Inflammatory macrophage treated with lipopolysaccharide for 1 hour (primary cell): ENCODE measurements at regions not wholly inside any gene's neighbourhood (a gene's known extent, or its start where the extent isn't known, plus 50 kb on each side); places are given as distances from the start of the nearest gene placed in this dataset.

Experiments
- DNase-seq, 2 donors: peaks; one replicate each; pipeline ENCODE4 v3.0.0-alpha.2; 2020 to 2022

DNA sequence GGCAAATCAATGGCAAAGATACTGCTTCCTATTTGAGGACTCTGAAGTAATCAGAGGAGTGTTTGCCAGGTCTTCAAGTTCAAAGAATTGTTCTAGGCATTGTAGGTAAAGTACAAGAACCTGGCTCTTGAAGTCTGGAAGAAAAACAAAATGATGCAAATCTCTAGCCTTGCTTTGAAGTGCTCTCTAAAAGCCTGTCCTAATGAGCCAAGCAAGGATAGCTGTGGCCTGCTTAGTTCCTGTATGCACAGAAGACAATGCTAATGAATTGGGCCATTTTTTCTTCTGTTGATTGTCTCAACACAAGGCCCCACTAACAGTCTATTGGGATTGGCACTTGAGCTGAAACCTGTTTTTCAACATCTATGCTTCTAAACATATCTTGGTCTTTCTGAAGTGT is 165.0 kb upstream of the POU3F2 start:
- no peak for DNase-seq

DNA sequence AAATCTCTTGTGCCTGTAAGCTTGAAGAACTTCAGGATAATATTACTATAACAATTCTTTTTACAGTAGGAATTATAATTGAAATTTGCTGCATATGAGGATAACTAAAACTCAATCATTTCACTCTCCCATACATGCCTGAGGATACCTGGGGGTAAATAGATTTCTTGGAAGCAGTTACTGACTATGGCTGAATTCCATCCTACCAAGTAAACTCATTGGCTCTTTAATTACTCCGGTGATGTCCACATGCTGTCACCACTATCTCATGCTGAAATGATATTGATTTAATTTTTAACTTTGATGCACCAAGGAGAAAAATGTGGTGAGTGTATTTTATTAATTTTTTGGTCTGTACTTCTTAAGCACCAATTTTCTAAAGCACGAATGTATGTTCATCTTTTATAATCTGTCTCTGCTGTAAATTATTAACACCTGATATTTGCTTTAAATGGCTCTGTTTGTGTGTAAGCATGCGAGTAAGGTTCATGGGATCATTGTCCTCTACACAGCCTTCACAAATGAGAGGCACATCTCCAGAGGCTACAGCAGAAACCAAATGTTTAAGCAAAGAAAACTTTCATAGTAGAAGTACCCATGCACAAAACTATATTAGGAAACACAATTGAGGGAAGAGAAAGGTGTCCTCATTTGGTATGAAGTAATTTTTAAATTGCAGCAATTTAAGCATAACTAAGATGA is 164.2 kb upstream of the POU3F2 start:
- DNase-seq, result no peak

DNA sequence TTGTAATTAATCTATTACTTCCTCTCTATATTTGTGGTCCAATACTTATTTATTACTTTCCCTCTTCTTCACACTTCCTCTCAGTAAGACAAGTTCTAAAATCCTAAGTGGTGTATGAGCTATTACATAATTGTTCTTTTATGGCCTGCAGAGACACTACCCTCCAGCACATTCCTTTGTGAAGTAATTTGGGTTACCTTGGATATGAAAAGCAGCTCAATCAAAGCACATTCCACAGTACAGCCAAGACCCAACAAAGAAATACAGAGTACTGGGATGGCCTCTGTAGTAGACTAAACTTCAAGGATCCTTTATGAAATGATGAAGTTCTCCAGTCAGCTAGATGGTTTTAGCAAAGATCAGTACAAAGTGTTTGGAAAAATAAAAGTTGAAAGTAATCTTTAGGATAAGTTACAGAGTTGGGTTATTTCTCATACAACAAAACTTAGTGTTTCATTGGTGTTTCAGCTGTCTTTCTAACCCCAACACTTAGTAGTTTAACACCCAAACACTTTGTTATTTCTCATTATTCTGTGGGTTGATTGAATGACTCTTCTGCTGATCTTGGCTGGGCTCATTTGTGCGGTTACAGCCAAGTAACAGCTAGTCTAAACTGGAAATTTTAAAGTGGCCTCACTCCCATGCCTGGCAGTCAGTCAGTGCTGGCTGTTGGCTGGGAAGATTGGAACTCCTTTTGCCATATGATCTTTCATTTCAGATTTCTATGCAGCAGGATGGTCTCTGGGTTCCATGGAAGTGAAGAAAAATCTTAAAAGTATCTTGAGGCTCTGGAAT is 161.5 kb upstream of the POU3F2 start:
- no peak for DNase-seq

DNA sequence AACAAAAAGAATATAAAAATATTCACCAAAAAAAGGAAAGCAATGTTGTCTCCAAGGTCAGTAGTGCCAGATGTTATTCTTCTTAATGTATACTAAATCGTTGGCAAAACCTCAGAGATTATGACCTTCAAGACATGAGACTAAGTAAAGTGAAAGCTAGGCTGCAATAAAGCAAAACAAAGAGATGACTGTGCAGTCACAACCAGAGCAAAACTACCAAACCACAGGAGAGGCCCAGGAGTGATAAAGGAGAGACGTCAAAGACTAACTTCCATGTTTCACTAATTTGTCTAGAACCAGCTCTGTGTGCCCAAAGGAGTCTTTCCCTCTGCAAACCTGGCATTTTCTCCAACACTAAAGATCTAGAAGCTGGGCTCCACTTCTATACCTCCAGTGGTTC is 155.9 kb upstream of the POU3F2 start:
- no peak for DNase-seq

- no peak for DNase-seq
Measured at GRCh38 chr6:98686008-98686601, 148.3 kb upstream of the POU3F2 start.

DNA sequence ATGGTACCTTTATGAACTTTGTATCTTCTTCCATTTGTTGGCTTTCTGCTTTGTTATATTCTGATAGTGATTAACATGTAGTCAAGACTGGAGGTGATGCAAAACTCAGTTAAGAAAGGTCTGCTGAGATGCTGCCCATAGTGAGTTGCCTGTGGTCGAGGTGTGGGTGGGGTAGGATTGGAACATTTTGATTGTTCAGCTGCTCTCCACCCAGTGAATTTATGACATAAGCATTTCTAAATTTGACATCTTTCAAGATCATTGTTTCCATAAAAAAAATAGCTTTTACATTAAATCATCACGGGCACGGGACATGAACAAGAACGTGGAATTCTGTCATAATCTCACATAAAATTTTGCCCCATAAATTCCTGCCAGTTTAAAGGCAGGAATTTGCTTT is 146.6 kb upstream of the POU3F2 start:
- DNase-seq, result no peak

- no peak for DNase-seq
Measured at GRCh38 chr6:98695091-98695801, 139.1 kb upstream of the POU3F2 start.

DNA sequence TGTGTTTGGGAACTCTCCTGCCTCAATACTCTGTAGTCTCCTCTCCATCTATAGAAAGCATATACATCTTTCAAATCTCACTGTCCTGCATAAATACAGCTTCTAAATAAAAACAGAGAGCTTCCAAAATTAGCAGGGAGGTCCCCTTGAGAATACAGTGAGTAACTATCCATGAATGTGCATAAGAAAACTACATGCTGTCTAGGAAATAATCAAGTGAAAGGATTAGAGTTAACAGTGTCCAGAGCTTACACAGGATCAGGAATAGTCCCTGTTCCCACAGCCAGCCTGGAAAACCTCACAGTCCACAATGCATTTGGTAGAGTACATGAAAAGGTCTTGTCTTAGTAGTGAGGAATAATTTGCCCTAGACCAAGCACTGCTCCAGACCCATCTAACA is 123.0 kb upstream of the POU3F2 start:
- DNase-seq, result no peak

DNA sequence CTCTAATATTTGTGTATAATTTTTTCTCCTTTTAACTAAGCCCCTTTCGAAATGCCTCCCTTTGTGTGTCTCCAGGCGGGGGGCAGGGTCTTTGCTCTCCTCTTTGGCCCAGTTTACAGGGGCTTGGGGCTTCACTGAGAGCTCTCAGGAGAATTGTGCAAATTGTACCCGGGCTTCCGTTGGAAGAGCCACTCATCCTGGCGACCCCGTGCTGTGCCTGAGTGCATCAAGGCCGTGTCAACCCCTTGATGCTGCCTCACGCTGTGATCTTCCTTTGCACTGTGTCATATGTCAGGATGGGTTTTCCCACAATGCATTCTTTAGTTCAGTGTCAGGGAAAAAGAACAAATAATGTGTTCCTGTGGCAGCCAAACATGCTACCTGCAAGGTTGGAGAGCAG is 118.0 kb upstream of the POU3F2 start:
- DNase-seq, result no peak

GRCh38 chr6:98717322-98717877 is 117.0 kb upstream of the POU3F2 start:
- DNase-seq, result no peak

DNA sequence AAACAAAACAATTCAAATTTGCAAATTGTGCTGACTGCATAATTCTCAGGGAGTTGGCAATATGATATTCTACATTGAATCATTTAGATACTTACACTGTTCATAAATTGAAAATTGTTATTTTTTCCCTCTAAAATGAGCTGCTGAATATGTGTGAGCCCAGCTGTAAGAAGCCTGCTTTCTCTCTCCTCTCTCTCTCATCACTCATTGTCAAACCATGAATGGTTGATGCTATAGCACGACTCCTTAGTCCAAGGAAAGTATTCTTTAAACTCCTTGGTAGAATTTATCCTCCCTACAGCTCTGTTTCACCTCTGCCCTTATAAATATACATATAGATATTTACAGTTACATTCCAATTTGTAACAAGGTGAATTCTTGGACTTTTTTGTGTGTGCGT is 116.4 kb upstream of the POU3F2 start:
- DNase-seq, result no peak

GRCh38 chr6:98724537-98724936 is 109.8 kb upstream of the POU3F2 start:
- DNase-seq, result no peak

DNA sequence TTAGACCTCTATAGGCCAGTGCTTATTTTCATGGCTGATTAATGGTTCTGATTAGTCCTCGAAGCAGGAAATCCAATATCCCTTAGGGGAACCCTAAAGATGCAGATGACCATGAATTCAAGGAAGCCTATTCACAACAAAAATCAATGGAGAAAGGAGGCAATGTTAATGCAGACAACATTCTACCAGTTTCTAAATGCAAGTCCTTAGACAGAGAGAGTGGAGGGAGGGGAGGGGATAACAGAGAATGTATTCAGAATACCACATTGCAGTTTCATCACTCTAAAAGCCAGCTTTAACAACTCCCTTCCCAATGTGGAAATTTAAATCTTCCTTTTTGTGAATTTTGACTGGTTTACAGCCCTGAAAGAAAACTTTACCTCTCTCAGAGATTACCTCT is 87.1 kb upstream of the POU3F2 start:
- DNase-seq, result no peak

GRCh38 chr6:98747960-98748359 is 86.4 kb upstream of the POU3F2 start:
- no peak for DNase-seq

DNA sequence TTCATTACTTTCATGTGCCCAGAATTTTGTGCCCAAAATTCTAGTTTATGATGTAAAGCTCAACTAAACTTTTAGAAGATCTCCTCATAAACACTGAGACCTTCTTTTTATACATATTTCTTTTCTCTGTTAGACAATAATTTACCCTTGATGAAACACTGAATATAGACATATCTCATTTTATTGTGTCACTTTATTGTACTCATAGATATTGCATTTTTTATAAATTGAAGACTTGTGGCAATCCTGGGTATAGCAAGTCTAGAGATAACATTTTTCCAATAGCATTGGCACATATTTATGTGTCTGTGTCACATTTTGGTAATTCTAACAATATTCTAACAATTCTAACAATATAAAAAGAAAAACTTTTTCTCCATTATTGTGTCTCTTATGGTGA is 74.9 kb upstream of the POU3F2 start:
- DNase-seq, result no peak

DNA sequence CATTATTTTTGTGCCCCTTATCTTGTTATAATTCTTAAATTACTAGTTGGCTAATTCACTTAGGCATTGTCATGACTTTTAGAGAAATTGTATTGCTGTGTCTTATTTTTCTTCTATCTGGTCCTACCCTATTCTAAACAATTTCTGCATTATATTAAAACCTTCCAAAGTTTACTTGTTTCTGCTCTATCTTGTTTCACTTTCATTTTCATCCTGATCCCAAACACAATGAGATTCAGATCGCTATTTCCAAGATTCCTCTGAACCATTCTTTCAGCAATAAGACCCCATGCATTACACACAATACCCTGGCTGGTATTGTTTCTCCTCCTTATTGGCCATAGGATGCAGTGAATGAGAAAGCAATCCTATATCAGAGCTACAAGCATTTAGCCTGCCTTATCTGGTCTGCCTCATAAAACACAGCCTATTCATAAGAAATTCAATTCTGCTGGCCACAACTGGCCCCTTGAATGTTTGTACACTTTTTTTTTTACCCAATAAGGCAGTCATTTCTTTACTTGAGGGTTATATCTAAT is 69.9 kb upstream of the POU3F2 start:
- no peak for DNase-seq

DNA sequence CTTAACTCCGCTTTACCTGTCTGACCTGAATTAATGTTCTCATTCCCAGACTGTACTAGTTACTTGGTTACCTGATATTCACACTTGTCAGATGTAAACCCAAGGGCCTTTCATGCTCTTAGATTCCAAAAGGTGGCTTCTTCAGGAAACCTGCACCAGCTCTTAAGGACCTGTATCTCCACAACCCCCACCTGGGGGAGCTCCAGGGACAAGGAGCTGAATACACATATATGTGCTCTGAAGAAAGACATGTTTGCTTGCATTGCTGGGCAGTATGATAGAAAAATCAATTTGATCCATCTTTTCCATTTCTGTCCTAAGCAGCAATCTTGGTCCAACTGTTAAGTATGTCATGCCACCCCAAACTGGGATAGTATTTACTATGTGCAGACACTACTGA is 64.8 kb upstream of the POU3F2 start:
- no peak for DNase-seq

- no peak for DNase-seq
Measured at GRCh38 chr6:98775205-98775604, 59.2 kb upstream of the POU3F2 start.

- no peak for DNase-seq
Measured at GRCh38 chr6:98777762-98778161, 56.6 kb upstream of the POU3F2 start.

DNA sequence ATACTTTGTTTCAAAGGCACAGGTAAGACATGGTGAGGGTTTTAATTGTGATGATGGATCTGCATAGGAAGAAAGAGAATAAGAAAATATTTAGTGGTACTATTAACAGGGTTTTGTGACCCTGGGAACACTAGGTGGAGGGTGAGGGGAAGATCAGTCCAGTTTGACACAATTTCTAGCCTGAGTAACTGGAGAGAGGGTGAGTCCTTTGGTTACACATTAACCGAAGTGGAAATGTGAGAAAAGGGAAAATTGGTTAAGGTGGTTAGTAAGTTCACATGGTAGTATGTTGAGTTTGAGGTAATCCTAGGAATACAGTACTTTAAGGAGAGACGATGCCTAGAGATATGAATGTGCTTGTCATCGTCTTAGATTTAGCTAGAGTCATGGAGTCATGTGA is 54.8 kb upstream of the POU3F2 start:
- no peak for DNase-seq

DNA sequence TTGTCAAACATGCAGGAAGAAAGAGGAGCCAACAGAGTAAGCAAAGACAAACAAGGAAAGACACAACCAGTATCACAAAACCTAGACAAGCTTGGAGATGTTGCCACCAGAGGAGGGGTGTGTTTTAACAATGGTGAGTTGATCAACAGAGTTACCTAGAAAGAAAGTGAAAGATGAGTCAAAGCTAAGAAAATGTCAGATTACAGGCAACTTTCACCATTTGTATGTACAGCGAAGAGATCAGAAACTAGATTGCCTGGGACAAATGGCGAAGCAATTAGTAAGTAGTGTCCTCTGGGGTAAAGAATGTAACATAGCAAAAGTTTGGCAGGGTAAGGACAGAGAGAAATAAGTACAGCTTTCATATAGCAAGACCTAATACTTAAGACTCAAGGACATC is 51.6 kb upstream of the POU3F2 start:
- no peak for DNase-seq

GRCh38 chr6:98783578-98783977 is 50.8 kb upstream of the POU3F2 start:
- DNase-seq, result no peak
